ENCODE measurements at regions not wholly inside any gene's neighbourhood (a gene's known extent, or its start where the extent isn't known, plus 50 kb on each side); places are given as distances from the start of the nearest gene placed in this dataset.

GRCh38 chr16:52182840-52183239 is 364.1 kb downstream of the TOX3 start:
- DNase-seq (ENCODE audit: low read depth), result no peak

DNA sequence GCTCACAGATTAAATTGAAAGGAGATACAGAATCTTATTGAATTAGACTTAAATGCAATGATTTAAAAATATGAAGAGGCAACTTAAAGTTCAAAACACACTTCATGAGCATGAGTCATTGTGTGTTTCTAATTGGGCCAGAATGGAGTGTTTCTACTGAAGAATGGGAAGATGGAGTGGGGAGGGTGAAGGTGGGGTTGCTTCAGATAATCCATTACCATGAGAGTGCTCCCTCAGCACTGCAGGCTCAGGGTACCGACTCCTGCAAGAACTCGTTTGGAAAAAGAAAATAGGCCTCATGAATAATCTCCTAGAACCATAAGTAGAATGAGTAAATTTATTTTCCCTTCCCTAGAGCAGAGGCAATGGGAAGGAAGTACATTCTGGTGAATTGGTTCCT is 372.8 kb downstream of the TOX3 start:
- no peak for TF ChIP-seq CTCF (conservative IDR thresholded peaks at IDR 0.05; ENCODE audit: control insufficient read depth, insufficient read depth, low read depth, low read length)
- DNase-seq (ENCODE audit: low read depth), result no peak
- no peak overlapping the region for H3K4me3 ChIP-seq (ENCODE audit: control insufficient read depth, low read depth, low read length)

More at GRCh38 chr16:52182840-52183239, 364.1 kb downstream of the TOX3 start:
- no peak for TF ChIP-seq CTCF (conservative IDR thresholded peaks at IDR 0.05; ENCODE audit: control insufficient read depth, insufficient read depth, low read depth, low read length)
- H3K4me3 ChIP-seq (ENCODE audit: control insufficient read depth, low read depth, low read length), result no peak overlapping the region

GRCh38 chr16:52171481-52171880 is 375.5 kb downstream of the TOX3 start:
- no peak overlapping the region for H3K4me3 ChIP-seq (ENCODE audit: control insufficient read depth, low read depth, low read length)
- no peak for DNase-seq (ENCODE audit: low read depth)

GRCh38 chr16:52167328-52167727 is 379.6 kb downstream of the TOX3 start:
- DNase-seq (ENCODE audit: low read depth), result no peak
- no peak overlapping the region for H3K4me3 ChIP-seq (ENCODE audit: control insufficient read depth, low read depth, low read length)
- no peak for TF ChIP-seq CTCF (conservative IDR thresholded peaks at IDR 0.05; ENCODE audit: control insufficient read depth, insufficient read depth, low read depth, low read length)

More at GRCh38 chr16:52171481-52171880, 375.5 kb downstream of the TOX3 start:
- TF ChIP-seq CTCF (conservative IDR thresholded peaks at IDR 0.05; ENCODE audit: control insufficient read depth, insufficient read depth, low read depth, low read length), result no peak

GRCh38 chr16:52165961-52166360 is 381.0 kb downstream of the TOX3 start:
- TF ChIP-seq CTCF (conservative IDR thresholded peaks at IDR 0.05; ENCODE audit: control insufficient read depth, insufficient read depth, low read depth, low read length), result no peak
- DNase-seq (ENCODE audit: low read depth), result no peak
- no peak overlapping the region for H3K4me3 ChIP-seq (ENCODE audit: control insufficient read depth, low read depth, low read length)

- no peak for TF ChIP-seq CTCF (conservative IDR thresholded peaks at IDR 0.05; ENCODE audit: control insufficient read depth, insufficient read depth, low read depth, low read length)
Measured at GRCh38 chr16:52149003-52149402, 397.9 kb downstream of the TOX3 start.

DNA sequence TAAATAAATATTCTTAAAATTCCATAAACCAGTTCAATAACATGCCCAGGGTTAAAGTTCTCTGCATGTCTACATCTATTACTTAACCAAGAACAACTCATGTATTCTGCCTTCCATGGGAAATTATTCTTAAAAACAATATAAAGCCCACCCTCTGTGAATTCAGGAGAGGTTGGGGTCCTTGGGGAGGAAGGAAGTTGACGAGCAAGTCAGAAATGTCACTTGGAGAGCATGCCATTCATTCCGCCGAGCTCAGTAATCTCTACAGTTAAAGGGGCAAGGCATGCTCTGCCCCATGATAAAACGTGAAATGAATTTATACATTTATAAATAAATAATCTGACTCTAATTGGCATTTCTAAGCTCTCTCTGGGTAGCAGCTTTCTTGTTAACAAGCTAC is 405.1 kb downstream of the TOX3 start:
- no peak for DNase-seq (ENCODE audit: low read depth)
- no peak for TF ChIP-seq CTCF (conservative IDR thresholded peaks at IDR 0.05; ENCODE audit: control insufficient read depth, insufficient read depth, low read depth, low read length)
- H3K4me3 ChIP-seq (ENCODE audit: control insufficient read depth, low read depth, low read length), result no peak overlapping the region

More at GRCh38 chr16:52149003-52149402, 397.9 kb downstream of the TOX3 start:
- no peak for DNase-seq (ENCODE audit: low read depth)
- no peak overlapping the region for H3K4me3 ChIP-seq (ENCODE audit: control insufficient read depth, low read depth, low read length)
